Midbrain (tissue), 1 donor: ENCODE measurements at regions not wholly inside any gene's neighbourhood (a gene's known extent, or its start where the extent isn't known, plus 50 kb on each side); places are given as distances from the start of the nearest gene placed in this dataset.
A peak's percentile ranks its signal among the peaks of the same experiment; 100 is the strongest.
"Not testable (repeated sequence)": the region's sequence is repeated elsewhere in the genome, so short reads cannot be mapped to it uniquely, and the experiment has no call there.

ENCODE experiments used
- DNase-seq: peaks from one replicate; lab custom pipeline; 2025; lab: John Stamatoyannopoulos, UW

- DNase-seq: no peak
Observed at GRCh38 chr7:10593080-10593479, 380.6 kb upstream of the PHF14 start.

GRCh38 chr7:10596827-10597226 lies 376.8 kb upstream of the PHF14 start:
- no peak for DNase-seq

- DNase-seq: no peak
Observed at GRCh38 chr7:10604128-10604527, 369.5 kb upstream of the PHF14 start.

- DNase-seq: no peak
Observed at GRCh38 chr7:10612950-10613349, 360.7 kb upstream of the PHF14 start.

DNA sequence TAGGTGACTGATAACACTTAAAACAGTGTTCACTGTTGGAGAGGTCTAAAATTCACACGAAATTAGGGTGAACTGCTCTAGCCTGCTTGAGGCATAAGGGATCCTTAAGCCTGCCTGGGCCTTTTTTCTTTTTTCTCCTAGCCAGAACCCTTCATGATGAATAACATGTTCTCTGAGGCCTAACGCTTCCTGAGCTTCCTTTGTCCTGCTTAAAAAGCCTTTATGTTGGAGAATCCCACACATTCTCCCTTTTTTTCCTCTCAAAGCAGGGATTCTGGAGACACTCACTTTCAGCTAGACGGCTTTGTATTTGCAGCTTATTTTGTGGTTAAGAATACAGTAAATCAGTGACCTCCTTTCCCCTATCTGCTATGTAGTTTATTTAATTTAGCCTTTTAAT lies 354.7 kb upstream of the PHF14 start:
- no peak for DNase-seq

DNA sequence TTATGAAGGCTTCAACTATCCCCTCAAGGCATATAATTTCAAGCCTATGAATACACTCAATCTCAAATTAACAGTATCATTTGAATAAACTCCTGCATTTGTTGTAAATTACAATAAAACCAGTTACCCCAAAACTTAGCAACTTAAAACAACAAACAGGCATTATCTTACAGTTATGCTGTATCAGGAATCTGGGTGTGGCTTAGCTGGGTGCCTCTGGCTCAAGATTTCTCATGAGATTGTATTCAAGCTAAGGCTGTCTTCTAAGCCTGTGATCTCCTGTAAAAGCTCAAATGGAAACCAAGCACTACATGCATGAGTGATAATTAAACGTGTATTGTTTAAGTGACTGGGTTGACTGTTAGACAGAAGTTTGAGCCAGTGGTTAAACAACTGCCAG lies 341.0 kb upstream of the PHF14 start:
- DNase-seq: no peak

DNA sequence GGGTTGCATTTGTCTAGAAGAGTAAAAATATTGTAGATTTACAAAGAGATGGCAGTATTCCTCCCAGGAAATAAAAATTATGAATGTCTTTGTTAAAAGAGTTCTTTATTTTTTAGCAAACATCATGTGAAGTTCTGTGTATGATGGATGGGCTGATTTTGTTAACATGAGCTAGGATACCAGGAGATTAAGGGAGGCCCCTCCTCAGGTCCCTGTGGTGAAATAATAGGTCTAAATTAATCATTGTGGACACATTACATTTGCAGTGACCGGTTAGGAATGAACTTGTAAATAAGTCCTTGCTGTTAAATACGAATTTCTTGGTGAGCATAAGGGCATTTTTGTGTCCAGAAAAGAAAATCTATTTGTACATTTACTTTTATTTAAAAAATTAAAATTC lies 339.4 kb upstream of the PHF14 start:
- DNase-seq: no peak

DNA sequence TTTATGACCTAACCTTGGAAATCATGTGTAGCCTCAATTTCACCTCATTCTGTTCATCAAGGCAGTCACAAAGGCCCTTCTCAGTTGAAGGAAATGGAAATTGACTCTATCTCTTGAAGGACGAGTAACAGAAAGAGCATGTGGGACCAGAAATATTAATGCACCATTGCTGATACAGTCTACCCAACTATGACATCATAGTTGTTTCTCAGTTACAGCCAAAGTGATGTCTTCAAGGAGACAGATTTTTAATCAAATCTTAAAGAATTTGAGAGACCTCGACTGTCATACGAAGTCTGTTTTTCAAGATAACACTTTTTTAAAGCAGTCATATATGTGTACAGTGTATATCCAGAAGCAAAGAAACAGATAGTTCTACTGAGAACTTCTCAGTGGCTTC lies 335.7 kb upstream of the PHF14 start:
- DNase-seq: no peak

GRCh38 chr7:10643545-10643944 lies 330.1 kb upstream of the PHF14 start:
- DNase-seq: no peak

DNA sequence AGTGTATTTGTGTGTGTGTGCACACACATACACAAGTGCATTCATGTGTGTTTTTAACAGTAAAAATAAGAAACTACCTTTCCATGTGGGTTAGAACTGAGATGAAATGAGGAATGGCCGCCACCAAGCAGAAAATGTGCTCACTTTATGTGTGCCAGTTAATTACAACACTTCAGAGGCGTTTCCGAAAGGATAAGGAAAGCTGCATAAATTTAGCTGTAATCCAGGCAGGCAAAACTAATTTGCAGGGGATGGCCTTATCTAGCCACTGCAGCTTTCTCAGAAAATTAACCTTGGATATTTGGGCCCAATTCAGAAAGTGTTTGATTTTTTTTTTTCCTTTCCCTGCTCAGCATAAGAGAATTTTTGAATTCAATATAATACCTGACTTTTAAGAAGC lies 328.8 kb upstream of the PHF14 start:
- DNase-seq: peak; percentile 5

- DNase-seq: no peak
Observed at GRCh38 chr7:10646194-10646593, 327.5 kb upstream of the PHF14 start.

DNA sequence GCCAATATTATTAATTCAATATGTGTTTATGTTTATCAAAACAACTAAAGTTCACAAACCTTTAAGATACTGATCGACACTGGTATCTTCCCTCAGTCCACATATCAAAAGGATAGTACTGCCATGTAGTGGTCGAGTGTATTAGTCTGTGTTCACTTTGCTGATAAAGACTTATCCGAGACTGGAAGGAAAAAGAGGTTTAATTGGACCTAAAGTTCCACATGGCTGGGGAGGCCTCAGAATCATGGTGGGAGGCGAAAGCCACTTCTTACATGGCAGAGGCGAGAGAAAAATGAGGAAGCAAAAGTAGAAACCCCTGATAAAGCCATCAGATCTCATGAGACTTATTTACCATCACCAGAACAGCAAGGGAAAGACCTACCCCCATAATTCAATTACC lies 325.4 kb upstream of the PHF14 start:
- DNase-seq: no peak

- not testable (repeated sequence) for DNase-seq
Observed at GRCh38 chr7:10649120-10649519, 324.6 kb upstream of the PHF14 start.

DNA sequence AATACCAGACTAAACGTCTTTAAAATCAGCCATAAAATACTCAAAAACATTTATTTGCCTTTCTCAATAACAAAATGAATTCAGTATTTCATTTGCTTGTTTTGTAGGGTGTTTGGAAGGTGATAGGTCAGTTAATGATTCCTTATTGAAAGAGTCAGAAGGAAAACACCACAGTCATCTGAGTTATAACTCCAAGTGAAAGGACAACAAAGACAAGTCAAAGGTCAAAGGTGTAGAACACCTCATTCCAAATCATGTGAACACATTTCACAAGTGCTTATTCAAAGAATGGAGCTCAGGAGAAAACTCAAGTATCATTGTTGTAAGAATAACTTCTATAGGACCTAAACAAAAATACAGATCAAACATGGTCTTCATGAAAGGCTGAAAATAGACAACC lies 318.6 kb upstream of the PHF14 start:
- DNase-seq: no peak

DNA sequence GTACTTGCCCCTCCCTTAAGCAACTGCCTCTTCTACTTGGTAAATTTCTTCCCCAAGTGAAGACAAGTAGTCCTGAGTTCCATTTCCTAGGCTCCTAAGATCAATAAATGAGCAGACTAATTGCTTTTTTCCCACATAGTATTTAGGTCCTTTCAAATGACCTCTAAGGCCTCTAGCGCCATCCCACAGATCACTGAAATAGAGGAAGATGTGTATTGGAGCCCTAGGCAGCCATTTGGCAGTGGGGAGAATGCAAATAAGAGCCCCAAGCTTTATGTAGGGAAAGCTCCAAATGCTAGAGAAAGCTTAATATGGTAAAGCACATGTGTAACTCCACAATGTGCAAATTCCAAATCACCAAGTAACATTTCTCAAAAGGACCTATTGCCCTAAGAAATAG lies 316.5 kb upstream of the PHF14 start:
- DNase-seq: no peak

- DNase-seq: no peak
Observed at GRCh38 chr7:10657837-10658236, 315.8 kb upstream of the PHF14 start.

GRCh38 chr7:10662491-10662890 lies 311.2 kb upstream of the PHF14 start:
- no peak for DNase-seq

DNA sequence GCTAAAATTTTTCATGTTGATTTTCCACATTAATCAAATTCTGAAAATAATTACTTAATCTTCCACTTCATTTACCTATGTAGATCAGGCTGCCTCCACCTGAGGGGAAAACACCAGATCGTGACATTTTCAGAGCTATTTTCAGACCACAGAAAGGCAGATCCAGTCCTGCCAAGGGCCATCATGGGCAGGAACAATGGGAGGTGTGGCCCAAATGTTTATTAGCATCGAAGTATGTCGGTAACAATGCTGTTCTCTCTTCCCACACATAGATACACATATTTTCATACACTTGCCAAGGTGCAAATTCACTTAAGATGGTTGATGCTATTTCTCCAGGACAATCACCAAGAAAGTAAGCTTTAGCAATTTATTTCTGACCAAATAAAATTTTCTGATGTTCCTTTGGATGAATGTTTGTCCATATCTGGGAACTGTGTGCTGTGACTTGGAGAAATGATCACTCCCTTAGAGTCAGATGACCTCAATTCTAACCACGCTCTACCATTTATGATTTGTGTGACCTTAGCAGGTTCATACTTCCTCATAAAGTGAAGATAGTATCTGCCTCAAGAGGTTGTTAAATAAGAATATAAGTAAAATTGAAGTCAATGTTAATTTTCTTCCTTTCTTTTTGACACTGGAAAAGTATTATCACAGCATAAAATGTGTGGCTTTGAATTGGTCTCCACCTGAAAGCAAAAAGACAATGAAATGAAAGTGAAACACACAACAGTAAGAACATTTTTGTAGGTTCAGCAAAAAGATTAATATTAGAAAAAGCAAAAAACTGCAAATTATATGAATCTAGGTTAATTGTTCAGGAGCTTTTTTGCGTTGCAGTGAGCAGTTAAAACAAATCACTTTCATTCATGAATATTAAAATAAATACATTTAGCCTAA lies 310.4 kb upstream of the PHF14 start:
- no peak for DNase-seq

- DNase-seq: no peak
Observed at GRCh38 chr7:10672186-10672585, 301.5 kb upstream of the PHF14 start.

- no peak for DNase-seq
Observed at GRCh38 chr7:10677211-10677610, 296.5 kb upstream of the PHF14 start.

DNA sequence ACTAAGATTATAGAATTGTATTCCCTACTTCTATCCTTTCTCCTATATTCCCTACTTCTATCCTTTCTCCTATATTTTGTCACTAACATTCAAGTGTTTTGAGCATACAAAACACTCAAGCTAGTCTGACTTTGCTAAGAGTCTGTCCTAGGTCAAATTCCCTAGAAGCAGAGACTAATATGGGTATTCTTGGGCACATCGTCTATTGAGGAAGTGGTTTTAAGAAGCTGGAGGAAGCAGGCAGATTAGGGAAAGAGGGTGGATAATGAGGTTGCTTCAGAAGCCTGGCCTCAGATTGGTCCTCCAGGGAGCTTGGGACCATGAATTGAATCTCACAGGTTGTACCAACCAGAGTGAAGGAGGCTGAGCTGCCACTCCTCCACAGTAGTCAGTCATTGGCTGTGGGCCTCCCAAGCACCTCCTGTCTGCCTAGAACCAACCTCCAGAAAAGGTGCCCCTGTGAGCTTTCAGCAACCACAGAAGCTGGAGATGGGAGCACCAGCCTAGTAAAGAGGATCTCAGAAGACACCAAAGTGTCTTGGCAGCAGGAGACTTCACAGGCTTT lies 295.9 kb upstream of the PHF14 start:
- no peak for DNase-seq

DNA sequence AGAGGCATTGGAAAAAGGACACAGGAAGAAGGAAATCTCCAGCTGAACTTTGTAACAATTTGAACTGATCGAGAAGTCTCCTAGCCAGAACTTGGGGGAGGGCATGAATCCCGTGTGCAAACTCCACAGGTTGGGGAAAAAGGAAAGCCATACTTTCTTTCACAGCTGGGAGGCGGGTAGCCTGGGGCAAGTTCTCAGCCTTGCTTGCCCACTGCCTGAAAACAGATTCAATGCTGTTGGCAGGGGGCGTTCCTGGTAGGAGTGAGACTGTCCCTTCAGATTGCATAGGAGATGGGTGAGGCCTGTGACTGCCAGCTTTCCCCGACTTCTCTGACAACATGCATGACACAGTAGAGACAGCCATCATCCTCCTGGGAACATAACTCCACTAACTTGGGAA lies 289.1 kb upstream of the PHF14 start:
- DNase-seq: no peak

GRCh38 chr7:10685040-10685439 lies 288.6 kb upstream of the PHF14 start:
- no peak for DNase-seq

DNA sequence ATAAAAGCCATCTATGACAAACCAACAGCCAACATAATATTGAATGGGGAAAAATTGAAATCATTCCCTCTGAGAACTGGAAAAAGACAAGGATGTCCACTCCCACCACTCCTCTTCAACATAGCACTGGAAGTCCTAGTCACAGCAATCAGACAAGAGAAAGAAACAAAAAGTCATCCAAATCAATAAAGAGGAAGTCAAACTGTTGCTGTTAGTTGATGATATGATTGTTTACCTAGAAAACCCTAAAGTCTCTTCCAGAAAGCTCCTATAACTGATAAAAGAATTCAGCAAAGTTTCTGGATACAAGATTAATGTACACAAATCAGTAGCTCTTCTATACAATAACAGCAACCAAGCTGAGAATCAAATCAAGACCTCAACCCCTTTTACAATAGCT lies 285.1 kb upstream of the PHF14 start:
- no peak for DNase-seq
